Uterus (tissue), 2 donors: ENCODE measurements at regions not wholly inside any gene's neighbourhood (a gene's known extent, or its start where the extent isn't known, plus 50 kb on each side); places are given as distances from the start of the nearest gene placed in this dataset.

ENCODE experiments used
- POLR2A ChIP-seq, 2 donors: fragments of 450-650 bp; IDR thresholded peaks; one replicate each; pipeline ENCODE4 v1.6.1; 2016; ENCODE audit warnings: antibody characterized with exemption in 2 of 2, mild to moderate bottlenecking in 1 of 2, moderate library complexity in 1 of 2
- TF ChIP-seq, protein P1 (sequence below), 4 experiments: fragments of 200-600 bp in 2 of 4; fragments of 450-650 bp in 2 of 4; sonication (generic) in 2 of 4; IDR thresholded peaks; one replicate each; pipeline ENCODE4 v1.5.1; 2016 to 2019; ENCODE audit warnings: antibody characterized with exemption in 4 of 4, mild to moderate bottlenecking in 2 of 4, moderate library complexity in 1 of 4

DNA sequence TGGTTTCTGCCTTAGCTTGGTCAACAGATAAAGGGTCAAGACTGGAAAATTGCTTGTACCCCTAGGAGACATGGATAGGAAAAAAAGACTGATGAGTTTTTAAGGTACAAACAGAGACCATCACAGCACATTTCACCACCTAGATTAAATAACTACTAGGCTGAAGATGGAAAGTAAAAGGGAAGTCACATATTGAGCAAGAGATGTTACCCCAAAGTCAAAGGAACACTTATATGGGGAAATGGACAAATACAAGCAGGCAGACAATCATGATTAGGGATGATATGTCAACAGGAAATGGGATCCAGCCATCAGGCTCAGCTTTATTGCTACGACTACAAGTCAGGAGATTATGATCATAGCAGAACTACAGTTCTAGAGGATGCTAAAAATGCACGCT is 1643.1 kb upstream of the CELF4 start:
- no peak for TF ChIP-seq POLR2A (IDR thresholded peaks at IDR 0.05)
- TF ChIP-seq, protein P1, sequence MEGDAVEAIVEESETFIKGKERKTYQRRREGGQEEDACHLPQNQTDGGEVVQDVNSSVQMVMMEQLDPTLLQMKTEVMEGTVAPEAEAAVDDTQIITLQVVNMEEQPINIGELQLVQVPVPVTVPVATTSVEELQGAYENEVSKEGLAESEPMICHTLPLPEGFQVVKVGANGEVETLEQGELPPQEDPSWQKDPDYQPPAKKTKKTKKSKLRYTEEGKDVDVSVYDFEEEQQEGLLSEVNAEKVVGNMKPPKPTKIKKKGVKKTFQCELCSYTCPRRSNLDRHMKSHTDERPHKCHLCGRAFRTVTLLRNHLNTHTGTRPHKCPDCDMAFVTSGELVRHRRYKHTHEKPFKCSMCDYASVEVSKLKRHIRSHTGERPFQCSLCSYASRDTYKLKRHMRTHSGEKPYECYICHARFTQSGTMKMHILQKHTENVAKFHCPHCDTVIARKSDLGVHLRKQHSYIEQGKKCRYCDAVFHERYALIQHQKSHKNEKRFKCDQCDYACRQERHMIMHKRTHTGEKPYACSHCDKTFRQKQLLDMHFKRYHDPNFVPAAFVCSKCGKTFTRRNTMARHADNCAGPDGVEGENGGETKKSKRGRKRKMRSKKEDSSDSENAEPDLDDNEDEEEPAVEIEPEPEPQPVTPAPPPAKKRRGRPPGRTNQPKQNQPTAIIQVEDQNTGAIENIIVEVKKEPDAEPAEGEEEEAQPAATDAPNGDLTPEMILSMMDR (IDR thresholded peaks at IDR 0.05): no peak
